Globus pallidus (tissue), 1 donor: ENCODE measurements at regions not wholly inside any gene's neighbourhood (a gene's known extent, or its start where the extent isn't known, plus 50 kb on each side); places are given as distances from the start of the nearest gene placed in this dataset.
A peak's percentile ranks its signal among the peaks of the same experiment; 100 is the strongest.
"Not testable (repeated sequence)": the region's sequence is repeated elsewhere in the genome, so short reads cannot be mapped to it uniquely, and the experiment has no call there.

Experiments
- DNase-seq: peaks from one replicate; pipeline ENCODE4 v3.0.0-alpha.2; 2015; ENCODE audit warnings: low spot score

- no peak for DNase-seq
These were observed 93.4 kb downstream of the BLID start for GRCh38 chr11:122022646-122023045.

- no peak for DNase-seq
These were observed 95.1 kb downstream of the BLID start for GRCh38 chr11:122020902-122021301.

- DNase-seq: no peak
These were observed 95.9 kb downstream of the BLID start for GRCh38 chr11:122019908-122020694.

GRCh38 chr11:122007601-122008071, 108.4 kb downstream of the BLID start:
- no peak for DNase-seq

- DNase-seq: no peak
These were observed 111.6 kb downstream of the BLID start for GRCh38 chr11:122004446-122004845.

GRCh38 chr11:122002926-122003325, 113.1 kb downstream of the BLID start:
- DNase-seq: no peak

GRCh38 chr11:122002047-122002446, 114.0 kb downstream of the BLID start:
- DNase-seq: no peak

- no peak for DNase-seq
These were observed 116.4 kb downstream of the BLID start for GRCh38 chr11:121999651-122000050.

GRCh38 chr11:121996574-121996973, 119.4 kb downstream of the BLID start:
- DNase-seq: no peak

- DNase-seq: no peak
These were observed 132.1 kb downstream of the BLID start for GRCh38 chr11:121983901-121984300.

- DNase-seq: not testable (repeated sequence)
These were observed 138.1 kb downstream of the BLID start for GRCh38 chr11:121977914-121978313.

- no peak for DNase-seq
These were observed 147.4 kb downstream of the BLID start for GRCh38 chr11:121968638-121969037.

- peak; percentile 69 for DNase-seq
These were observed 148.8 kb downstream of the BLID start for GRCh38 chr11:121967131-121967704.

GRCh38 chr11:121965330-121965729, 150.7 kb downstream of the BLID start:
- DNase-seq: no peak

- no peak for DNase-seq
These were observed 151.4 kb downstream of the BLID start for GRCh38 chr11:121964591-121964990.

GRCh38 chr11:121963846-121964245, 152.2 kb downstream of the BLID start:
- DNase-seq: not testable (repeated sequence)

- no peak for DNase-seq
These were observed 154.7 kb downstream of the BLID start for GRCh38 chr11:121961321-121961801.

- DNase-seq: no peak
These were observed 157.1 kb downstream of the BLID start for GRCh38 chr11:121958971-121959325.

GRCh38 chr11:121958323-121958970, 157.6 kb downstream of the BLID start:
- no peak for DNase-seq

GRCh38 chr11:121953122-121953521, 162.9 kb downstream of the BLID start:
- DNase-seq: no peak

- DNase-seq: no peak
These were observed 165.9 kb downstream of the BLID start for GRCh38 chr11:121950160-121950559.

- DNase-seq: no peak
These were observed 169.5 kb downstream of the BLID start for GRCh38 chr11:121946514-121946913.
